ENCODE measurements at regions not wholly inside any gene's neighbourhood (a gene's known extent, or its start where the extent isn't known, plus 50 kb on each side); places are given as distances from the start of the nearest gene placed in this dataset.

DNA sequence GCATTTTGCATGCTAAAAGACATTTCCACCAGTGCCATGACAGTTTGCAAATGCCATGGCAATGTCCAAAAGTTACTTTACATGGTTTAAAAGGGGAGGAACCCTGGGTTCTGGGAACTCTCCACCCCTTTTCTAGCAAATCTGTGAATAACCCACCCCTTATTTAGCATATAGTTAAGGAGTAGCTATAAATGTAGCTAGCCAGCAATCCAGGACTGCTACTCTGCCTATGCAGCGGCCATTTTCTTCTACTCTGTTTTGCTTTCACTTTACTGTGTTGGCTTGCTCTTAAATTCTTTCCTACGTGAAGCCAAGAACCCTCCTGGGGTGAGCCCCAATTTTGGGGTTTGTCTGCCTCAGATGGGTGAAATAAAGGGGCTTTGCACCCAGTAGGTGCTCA lies 141.0 kb downstream of the PTPN11 start:
- Mint-ChIP-seq H3K9me3 (ENCODE audit: low read depth, unreplicated experiment) (no peaks in the 10 kb centered on the region), H3K27ac (ENCODE audit: unreplicated experiment) (no peak overlapping the region), H3K4me3 (ENCODE audit: low read depth, unreplicated experiment) (no peak overlapping the region), H3K27me3 (ENCODE audit: unreplicated experiment) (peaks cover 78% of the 10 kb centered on the region), H3K4me1 (ENCODE audit: low read depth, unreplicated experiment) (no peaks in the 10 kb centered on the region), H3K36me3 (ENCODE audit: insufficient read depth, unreplicated experiment) (no peaks in the 10 kb centered on the region)
- TF ChIP-seq, protein P1, sequence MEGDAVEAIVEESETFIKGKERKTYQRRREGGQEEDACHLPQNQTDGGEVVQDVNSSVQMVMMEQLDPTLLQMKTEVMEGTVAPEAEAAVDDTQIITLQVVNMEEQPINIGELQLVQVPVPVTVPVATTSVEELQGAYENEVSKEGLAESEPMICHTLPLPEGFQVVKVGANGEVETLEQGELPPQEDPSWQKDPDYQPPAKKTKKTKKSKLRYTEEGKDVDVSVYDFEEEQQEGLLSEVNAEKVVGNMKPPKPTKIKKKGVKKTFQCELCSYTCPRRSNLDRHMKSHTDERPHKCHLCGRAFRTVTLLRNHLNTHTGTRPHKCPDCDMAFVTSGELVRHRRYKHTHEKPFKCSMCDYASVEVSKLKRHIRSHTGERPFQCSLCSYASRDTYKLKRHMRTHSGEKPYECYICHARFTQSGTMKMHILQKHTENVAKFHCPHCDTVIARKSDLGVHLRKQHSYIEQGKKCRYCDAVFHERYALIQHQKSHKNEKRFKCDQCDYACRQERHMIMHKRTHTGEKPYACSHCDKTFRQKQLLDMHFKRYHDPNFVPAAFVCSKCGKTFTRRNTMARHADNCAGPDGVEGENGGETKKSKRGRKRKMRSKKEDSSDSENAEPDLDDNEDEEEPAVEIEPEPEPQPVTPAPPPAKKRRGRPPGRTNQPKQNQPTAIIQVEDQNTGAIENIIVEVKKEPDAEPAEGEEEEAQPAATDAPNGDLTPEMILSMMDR (IDR thresholded peaks at IDR 0.05; ENCODE audit: unreplicated experiment) = no peak
- DNase-seq = no peak
- CTCF ChIA-PET = no interaction called here
- intact Hi-C loops (cut with micrococcal nuclease; ENCODE audit: unreplicated experiment) = no loop called here
- no TSS peak for BruUV-seq (replicated peaks)

GRCh38 chr12:112564160-112564784 lies 145.5 kb downstream of the PTPN11 start:
- DNase-seq = no peak
- H3K36me3 Mint-ChIP-seq (ENCODE audit: insufficient read depth, unreplicated experiment) = no peaks in the 10 kb centered on the region
- H3K4me3 Mint-ChIP-seq (ENCODE audit: low read depth, unreplicated experiment) = no peak overlapping the region
- CTCF ChIA-PET = interaction anchor here (0.7 kb wide), 1 partner anchor 17 kb away, joined by 3 read pairs; no protein-coding TSS in a partner anchor
- no peaks in the 10 kb centered on the region for H3K9me3 Mint-ChIP-seq (ENCODE audit: low read depth, unreplicated experiment)
- TF ChIP-seq, protein P1 (IDR thresholded peaks at IDR 0.05; ENCODE audit: unreplicated experiment) = no peak
- no TSS peak for BruUV-seq (replicated peaks)
- no peaks in the 10 kb centered on the region for H3K4me1 Mint-ChIP-seq (ENCODE audit: low read depth, unreplicated experiment)
- peaks cover 74% of the 10 kb centered on the region for H3K27me3 Mint-ChIP-seq (ENCODE audit: unreplicated experiment)
- no peak overlapping the region for H3K27ac Mint-ChIP-seq (ENCODE audit: unreplicated experiment)
- intact Hi-C loops (cut with micrococcal nuclease; ENCODE audit: unreplicated experiment) = no loop called here

- no peak for DNase-seq
- no peaks in the 10 kb centered on the region for H3K9me3 Mint-ChIP-seq (ENCODE audit: low read depth, unreplicated experiment)
- no peak overlapping the region for H3K27ac Mint-ChIP-seq (ENCODE audit: unreplicated experiment)
- no peak overlapping the region for H3K4me3 Mint-ChIP-seq (ENCODE audit: low read depth, unreplicated experiment)
- no peaks in the 10 kb centered on the region for H3K4me1 Mint-ChIP-seq (ENCODE audit: low read depth, unreplicated experiment)
- H3K36me3 Mint-ChIP-seq (ENCODE audit: insufficient read depth, unreplicated experiment) = no peaks in the 10 kb centered on the region
- H3K27me3 Mint-ChIP-seq (ENCODE audit: unreplicated experiment) = peaks cover 63% of the 10 kb centered on the region
- BruUV-seq (replicated peaks) = no TSS peak
- CTCF ChIA-PET = no interaction called here
- TF ChIP-seq, protein P1 (IDR thresholded peaks at IDR 0.05; ENCODE audit: unreplicated experiment) = no peak
- intact Hi-C loops (cut with micrococcal nuclease; ENCODE audit: unreplicated experiment) = no loop called here
These were observed 149.9 kb downstream of the PTPN11 start for GRCh38 chr12:112568641-112569040.

DNA sequence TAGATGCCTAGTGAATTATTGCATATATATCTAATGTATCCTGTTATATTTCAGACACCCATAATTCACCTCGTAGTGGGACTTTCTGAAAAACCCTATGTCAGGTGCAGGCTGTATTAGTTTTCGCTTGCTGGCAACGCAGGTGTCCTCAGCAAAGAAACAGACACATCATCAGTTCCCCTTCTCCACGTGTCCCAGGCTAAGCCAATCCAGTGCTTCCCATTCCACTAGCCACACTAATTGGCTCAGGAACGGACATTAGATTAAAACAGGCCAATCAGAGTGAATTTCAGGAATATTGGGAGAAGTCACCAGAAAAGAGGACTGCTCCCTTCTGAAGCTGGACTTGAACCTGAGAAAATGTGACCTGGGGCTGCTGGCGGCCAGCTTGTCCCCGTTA lies 151.3 kb downstream of the PTPN11 start:
- intact Hi-C loops (cut with micrococcal nuclease; ENCODE audit: unreplicated experiment) = no loop called here
- Mint-ChIP-seq H3K4me3 (ENCODE audit: low read depth, unreplicated experiment) (no peak overlapping the region), H3K27ac (ENCODE audit: unreplicated experiment) (no peak overlapping the region), H3K4me1 (ENCODE audit: low read depth, unreplicated experiment) (no peaks in the 10 kb centered on the region), H3K9me3 (ENCODE audit: low read depth, unreplicated experiment) (no peaks in the 10 kb centered on the region), H3K27me3 (ENCODE audit: unreplicated experiment) (peaks cover 53% of the 10 kb centered on the region), H3K36me3 (ENCODE audit: insufficient read depth, unreplicated experiment) (no peaks in the 10 kb centered on the region)
- TF ChIP-seq, protein P1 (IDR thresholded peaks at IDR 0.05; ENCODE audit: unreplicated experiment) = no peak
- BruUV-seq (replicated peaks) = no TSS peak
- no peak for DNase-seq
- CTCF ChIA-PET = no interaction called here

Measured in Calu3 (cell line).